ENCODE measurements at regions not wholly inside any gene's neighbourhood (a gene's known extent, or its start where the extent isn't known, plus 50 kb on each side); places are given as distances from the start of the nearest gene placed in this dataset.

GRCh38 chrX:85591536-85591935 is 212.1 kb upstream of the POF1B start:
- TF ChIP-seq YY1 (IDR thresholded peaks at IDR 0.05; ENCODE audit: low read depth) (no peak), EP300 (IDR thresholded peaks at IDR 0.05; ENCODE audit: borderline replicate concordance in 1 of 2, low read depth in 1 of 2, low read length in 1 of 2) (no peak)
